ENCODE measurements at regions not wholly inside any gene's neighbourhood (a gene's known extent, or its start where the extent isn't known, plus 50 kb on each side); places are given as distances from the start of the nearest gene placed in this dataset.

DNA sequence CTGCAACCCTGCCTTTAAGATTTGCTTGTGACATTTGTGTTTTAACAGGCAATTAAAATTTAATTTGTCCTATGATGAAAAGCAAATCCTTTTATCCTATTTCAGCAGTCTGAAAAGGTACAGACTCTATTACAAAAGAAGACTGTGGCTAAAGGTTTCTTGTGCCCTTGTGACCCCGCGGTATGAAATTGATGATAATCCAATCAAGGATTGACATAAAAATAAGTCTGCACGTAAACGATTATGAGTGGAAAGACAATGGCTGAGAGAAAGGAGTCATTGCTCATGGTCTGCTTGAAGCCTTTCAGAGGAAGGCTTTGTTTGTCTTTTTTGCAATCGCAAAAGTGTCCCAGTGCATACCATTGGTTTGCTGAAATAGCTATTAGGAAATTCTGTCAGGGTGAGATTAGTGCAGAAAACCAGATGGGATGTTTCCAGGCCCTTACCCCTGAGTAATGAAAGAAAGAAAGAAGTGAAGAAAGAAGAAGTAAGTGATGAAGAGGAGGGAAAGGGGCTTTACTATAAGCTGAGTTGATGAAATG is 867.8 kb upstream of the CDH8 start:
- no peaks in the 10 kb centered on the region for H3K27me3 ChIP-seq (replicated peaks; ENCODE audit: insufficient read depth, low read length)
- H3K27ac ChIP-seq (ENCODE audit: low read length) = no peak overlapping the region
- no peaks in the 10 kb centered on the region for H3F3A ChIP-seq (ENCODE audit: insufficient read depth, low read length)
- H3K9me2 ChIP-seq (replicated peaks; ENCODE audit: insufficient read depth, low read length) = no peaks in the 10 kb centered on the region
- H2AFZ ChIP-seq (ENCODE audit: low read length) = no peak overlapping the region
- no peaks in the 10 kb centered on the region for H3K36me3 ChIP-seq (replicated peaks; ENCODE audit: insufficient read depth, low read length)
- no peak overlapping the region for H3K4me2 ChIP-seq (ENCODE audit: low read depth, low read length)
- TF ChIP-seq, protein P1, sequence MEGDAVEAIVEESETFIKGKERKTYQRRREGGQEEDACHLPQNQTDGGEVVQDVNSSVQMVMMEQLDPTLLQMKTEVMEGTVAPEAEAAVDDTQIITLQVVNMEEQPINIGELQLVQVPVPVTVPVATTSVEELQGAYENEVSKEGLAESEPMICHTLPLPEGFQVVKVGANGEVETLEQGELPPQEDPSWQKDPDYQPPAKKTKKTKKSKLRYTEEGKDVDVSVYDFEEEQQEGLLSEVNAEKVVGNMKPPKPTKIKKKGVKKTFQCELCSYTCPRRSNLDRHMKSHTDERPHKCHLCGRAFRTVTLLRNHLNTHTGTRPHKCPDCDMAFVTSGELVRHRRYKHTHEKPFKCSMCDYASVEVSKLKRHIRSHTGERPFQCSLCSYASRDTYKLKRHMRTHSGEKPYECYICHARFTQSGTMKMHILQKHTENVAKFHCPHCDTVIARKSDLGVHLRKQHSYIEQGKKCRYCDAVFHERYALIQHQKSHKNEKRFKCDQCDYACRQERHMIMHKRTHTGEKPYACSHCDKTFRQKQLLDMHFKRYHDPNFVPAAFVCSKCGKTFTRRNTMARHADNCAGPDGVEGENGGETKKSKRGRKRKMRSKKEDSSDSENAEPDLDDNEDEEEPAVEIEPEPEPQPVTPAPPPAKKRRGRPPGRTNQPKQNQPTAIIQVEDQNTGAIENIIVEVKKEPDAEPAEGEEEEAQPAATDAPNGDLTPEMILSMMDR (IDR thresholded peaks at IDR 0.05; ENCODE audit: low read length) = no peak
- no peak for TF ChIP-seq EZH2phosphoT487 (IDR thresholded peaks at IDR 0.05; ENCODE audit: low read length)
- H3K9me3 ChIP-seq (replicated peaks; ENCODE audit: insufficient read depth, low read length) = no peaks in the 10 kb centered on the region
- no peaks in the 10 kb centered on the region for H3K79me2 ChIP-seq (ENCODE audit: low read length)
- H3K9ac ChIP-seq (ENCODE audit: low read length) = no peak overlapping the region
- no peak overlapping the region for H3K4me3 ChIP-seq (ENCODE audit: low read length)
- H4K20me1 ChIP-seq (ENCODE audit: insufficient read depth, low read length) = no peaks in the 10 kb centered on the region
- H3K4me1 ChIP-seq (ENCODE audit: low read length) = no peaks in the 10 kb centered on the region
- DNase-seq = no peak

DNA sequence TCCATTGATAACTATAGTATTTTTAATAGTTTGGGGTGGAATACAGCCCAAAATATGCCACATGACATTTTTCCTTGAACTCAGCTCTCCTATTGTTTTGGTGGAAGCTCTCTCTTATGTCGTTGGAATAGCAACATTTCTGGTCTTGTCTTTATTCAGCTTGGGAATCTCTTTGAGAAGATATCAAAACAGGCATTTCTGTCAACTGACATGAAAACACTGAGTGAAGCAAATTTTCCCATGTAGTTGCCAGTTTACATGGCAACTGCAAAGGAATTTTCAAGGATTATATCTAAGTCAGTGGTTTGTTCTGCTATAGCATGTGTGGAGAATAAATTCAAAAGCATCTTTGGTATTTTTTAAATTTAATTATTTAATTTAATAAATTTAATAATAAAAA is 863.5 kb upstream of the CDH8 start:
- Histone ChIP-seq H3K79me2 (ENCODE audit: low read length) (no peaks in the 10 kb centered on the region), H3K9me3 (replicated peaks; ENCODE audit: insufficient read depth, low read length) (no peaks in the 10 kb centered on the region), H3K4me2 (ENCODE audit: low read depth, low read length) (no peak overlapping the region), H2AFZ (ENCODE audit: low read length) (no peak overlapping the region), H3K9me2 (replicated peaks; ENCODE audit: insufficient read depth, low read length) (no peaks in the 10 kb centered on the region), H3K27ac (ENCODE audit: low read length) (no peak overlapping the region), H3K4me1 (ENCODE audit: low read length) (no peaks in the 10 kb centered on the region), H3K4me3 (ENCODE audit: low read length) (no peak overlapping the region), H3K27me3 (replicated peaks; ENCODE audit: insufficient read depth, low read length) (no peaks in the 10 kb centered on the region), H3F3A (ENCODE audit: insufficient read depth, low read length) (no peaks in the 10 kb centered on the region), H3K36me3 (replicated peaks; ENCODE audit: insufficient read depth, low read length) (no peaks in the 10 kb centered on the region), H3K9ac (ENCODE audit: low read length) (no peak overlapping the region), H4K20me1 (ENCODE audit: insufficient read depth, low read length) (no peaks in the 10 kb centered on the region)
- TF ChIP-seq EZH2 (optimal IDR thresholded peaks at IDR 0.05; ENCODE audit: low read depth, low read length) = no peak
- TF ChIP-seq EZH2phosphoT487 (IDR thresholded peaks at IDR 0.05; ENCODE audit: low read length) = no peak
- TF ChIP-seq, protein P1 (IDR thresholded peaks at IDR 0.05; ENCODE audit: low read length) = no peak
- no peak for DNase-seq

DNA sequence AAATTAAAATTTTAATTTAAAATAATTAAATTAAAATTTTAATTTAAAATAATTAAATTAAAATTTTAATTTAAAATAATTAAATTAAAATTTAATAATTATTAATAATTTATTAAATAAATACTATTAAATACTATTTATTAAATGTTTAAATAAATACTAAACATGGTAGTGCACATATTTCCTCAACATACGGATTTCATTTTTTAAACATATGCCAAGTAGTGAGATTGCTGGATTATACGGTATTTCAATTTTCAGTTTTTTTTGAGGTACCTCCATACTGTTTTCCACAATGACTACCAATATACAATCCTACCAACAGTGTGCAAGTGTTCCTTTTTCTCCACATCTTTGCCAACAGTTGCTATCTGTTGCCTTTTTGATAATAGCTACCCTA is 852.9 kb upstream of the CDH8 start:
- H3K4me3 ChIP-seq (ENCODE audit: low read length) = no peak overlapping the region
- no peak overlapping the region for H2AFZ ChIP-seq (ENCODE audit: low read length)
- no peak overlapping the region for H3K27ac ChIP-seq (ENCODE audit: low read length)
- DNase-seq = no peak
- no peaks in the 10 kb centered on the region for H3K79me2 ChIP-seq (ENCODE audit: low read length)
- H3K9ac ChIP-seq (ENCODE audit: low read length) = no peak overlapping the region
- no peaks in the 10 kb centered on the region for H3K9me3 ChIP-seq (replicated peaks; ENCODE audit: insufficient read depth, low read length)
- H3K4me1 ChIP-seq (ENCODE audit: low read length) = no peaks in the 10 kb centered on the region
- no peak for TF ChIP-seq EZH2 (optimal IDR thresholded peaks at IDR 0.05; ENCODE audit: low read depth, low read length)
- TF ChIP-seq, protein P1 (IDR thresholded peaks at IDR 0.05; ENCODE audit: low read length) = no peak
- no peak for TF ChIP-seq EZH2phosphoT487 (IDR thresholded peaks at IDR 0.05; ENCODE audit: low read length)
- no peaks in the 10 kb centered on the region for H3F3A ChIP-seq (ENCODE audit: insufficient read depth, low read length)
- H3K36me3 ChIP-seq (replicated peaks; ENCODE audit: insufficient read depth, low read length) = no peaks in the 10 kb centered on the region
- H4K20me1 ChIP-seq (ENCODE audit: insufficient read depth, low read length) = no peaks in the 10 kb centered on the region
- no peaks in the 10 kb centered on the region for H3K9me2 ChIP-seq (replicated peaks; ENCODE audit: insufficient read depth, low read length)
- H3K27me3 ChIP-seq (replicated peaks; ENCODE audit: insufficient read depth, low read length) = no peaks in the 10 kb centered on the region
- no peak overlapping the region for H3K4me2 ChIP-seq (ENCODE audit: low read depth, low read length)
